Mesenchymal stem cell (in vitro differentiated cells and primary cell): ENCODE measurements at regions not wholly inside any gene's neighbourhood (a gene's known extent, or its start where the extent isn't known, plus 50 kb on each side); places are given as distances from the start of the nearest gene placed in this dataset.
A peak's percentile ranks its signal among the peaks of the same experiment; 100 is the strongest.

Experiments
- DNase-seq: peaks from one replicate; pipeline ENCODE4 v3.0.0-alpha.2; 2013
- H2AFZ ChIP-seq: one replicate; pipeline ENCODE4 v1.6.1; 2013; ENCODE audit warnings: low read depth, mild to moderate bottlenecking, control low read depth, inconsistent platforms, low read length, moderate library complexity
- H2AK5ac ChIP-seq: 2 replicates; pipeline ENCODE4 v1.6.1; 2013; ENCODE audit warnings: low read length, moderate library complexity, mild to moderate bottlenecking, inconsistent platforms; ENCODE audit not compliant: severe bottlenecking
- H2BK120ac ChIP-seq: one replicate; pipeline ENCODE4 v1.6.1; 2013; ENCODE audit warnings: low read depth, mild to moderate bottlenecking, inconsistent platforms, low read length, moderate library complexity
- H2BK12ac ChIP-seq, 2 experiments: one replicate each; pipeline ENCODE4 v1.6.1; 2013; ENCODE audit warnings: inconsistent platforms in 2 of 2, low read length in 2 of 2, mild to moderate bottlenecking in 2 of 2, moderate library complexity in 2 of 2, control low read depth in 1 of 2
- H2BK15ac ChIP-seq: one replicate; pipeline ENCODE4 v1.6.1; 2013; ENCODE audit warnings: mild to moderate bottlenecking, low read depth, inconsistent platforms; ENCODE audit not compliant: poor library complexity, severe bottlenecking
- H2BK5ac ChIP-seq: 2 replicates; pipeline ENCODE4 v1.6.1; 2013; ENCODE audit warnings: low read depth, mild to moderate bottlenecking, low read length, control low read depth, inconsistent platforms; ENCODE audit not compliant: poor library complexity, severe bottlenecking
- H3K14ac ChIP-seq, 2 experiments: one replicate each; pipeline ENCODE4 v1.6.1; 2013; ENCODE audit warnings: inconsistent platforms in 2 of 2, low read length in 2 of 2, control low read depth in 1 of 2, mild to moderate bottlenecking in 1 of 2, moderate library complexity in 1 of 2
- H3K18ac ChIP-seq, 2 experiments: one replicate each; pipeline ENCODE4 v1.6.1; 2013; ENCODE audit warnings: inconsistent platforms in 2 of 2, low read length in 2 of 2, control low read depth in 1 of 2, low read depth in 1 of 2, mild to moderate bottlenecking in 1 of 2
- H3K23ac ChIP-seq, 2 experiments: one replicate each; pipeline ENCODE4 v1.6.1; 2013; ENCODE audit warnings: inconsistent platforms in 2 of 2, low read length in 2 of 2, mild to moderate bottlenecking in 2 of 2, moderate library complexity in 2 of 2, control low read depth in 1 of 2
- H3K27ac ChIP-seq: 2 replicates; pipeline ENCODE4 v1.5.1; 2013; ENCODE audit warnings: mild to moderate bottlenecking, moderate library complexity, low read length, control low read depth, inconsistent platforms; ENCODE audit not compliant: poor library complexity, severe bottlenecking
- H3K27me3 ChIP-seq, 2 experiments: 2 replicates each; pipeline versions ENCODE4 v1.6.1 to v1.7.0; 2013; ENCODE audit warnings: low read length in 2 of 2, mild to moderate bottlenecking in 2 of 2, moderate library complexity in 2 of 2, control low read depth in 1 of 2, inconsistent platforms in 1 of 2; ENCODE audit not compliant: control insufficient read depth in 1 of 2, insufficient read depth in 1 of 2
- H3K36me3 ChIP-seq, 2 experiments: 2 replicates each; pipeline versions ENCODE4 v1.6.1 to v1.7.0; 2013; ENCODE audit warnings: low read length in 2 of 2, control low read depth in 1 of 2, inconsistent platforms in 1 of 2, low read depth in 1 of 2, mild to moderate bottlenecking in 1 of 2; ENCODE audit not compliant: insufficient read depth in 2 of 2, control insufficient read depth in 1 of 2
- H3K4ac ChIP-seq, 2 experiments: one replicate each; pipeline ENCODE4 v1.6.1; 2013; ENCODE audit warnings: inconsistent platforms in 2 of 2, low read length in 2 of 2, mild to moderate bottlenecking in 2 of 2, moderate library complexity in 2 of 2, control low read depth in 1 of 2, low read depth in 1 of 2
- H3K4me1 ChIP-seq: 2 replicates; pipeline ENCODE4 v1.6.1; 2013; ENCODE audit warnings: low read depth, low read length, control low read depth; ENCODE audit not compliant: control insufficient read depth, insufficient read depth
- H3K4me2 ChIP-seq: 2 replicates; pipeline ENCODE4 v1.6.1; 2013; ENCODE audit warnings: low read length, mild to moderate bottlenecking, inconsistent platforms; ENCODE audit not compliant: poor library complexity, severe bottlenecking
- H3K4me3 ChIP-seq, 2 experiments: 2 replicates each; pipeline versions ENCODE4 v1.5.1 to v1.7.0; 2013; ENCODE audit warnings: low read length in 2 of 2, mild to moderate bottlenecking in 2 of 2, control low read depth in 1 of 2, low read depth in 1 of 2; ENCODE audit not compliant: insufficient read depth in 1 of 2
- H3K79me1 ChIP-seq: replicated peaks from 2 replicates; pipeline ENCODE4 v1.6.1; 2013; ENCODE audit warnings: mild to moderate bottlenecking, control low read depth, low read length, inconsistent platforms; ENCODE audit not compliant: poor library complexity, severe bottlenecking
- H3K9ac ChIP-seq: 2 replicates; pipeline ENCODE4 v1.7.0; 2013; ENCODE audit warnings: mild to moderate bottlenecking, low read length, moderate library complexity
- H3K9me3 ChIP-seq: 2 replicates; pipeline ENCODE4 v1.7.0; 2013; ENCODE audit warnings: mild to moderate bottlenecking, low read length; ENCODE audit not compliant: control insufficient read depth
- H4K8ac ChIP-seq: one replicate; pipeline ENCODE4 v1.6.1; 2013; ENCODE audit warnings: inconsistent platforms, mild to moderate bottlenecking, low read length, moderate library complexity
- H4K91ac ChIP-seq: one replicate; pipeline ENCODE4 v1.6.1; 2013; ENCODE audit warnings: mild to moderate bottlenecking, low read length, inconsistent platforms
- WGBS: methylation state at CpG from one replicate; pipeline ENCODE4 v1.1.7; 2013; ENCODE audit warnings: mixed read lengths; 5-methylcytosine and 5-hydroxymethylcytosine counted together

GRCh38 chr10:4533621-4534020 is 292.4 kb upstream of the AKR1E2 start:
- peak overlapping the region; percentile 95 for H3K9ac ChIP-seq
- H2BK5ac ChIP-seq = no peak overlapping the region
- no peak overlapping the region for H2AFZ ChIP-seq
- H3K14ac ChIP-seq = no peak overlapping the region
- no peaks in the 10 kb centered on the region for H3K79me1 ChIP-seq
- no peak overlapping the region for H3K23ac ChIP-seq
- no peaks in the 10 kb centered on the region for H3K9me3 ChIP-seq
- H4K91ac ChIP-seq = no peak overlapping the region
- no peak overlapping the region for H2BK15ac ChIP-seq
- no peak overlapping the region for H2BK12ac ChIP-seq
- H3K27ac ChIP-seq = no peak overlapping the region
- H3K4me2 ChIP-seq = no peak overlapping the region
- H2BK120ac ChIP-seq = no peak overlapping the region
- H3K4me3 ChIP-seq = no peak overlapping the region
- no peak overlapping the region for H3K18ac ChIP-seq
- no peaks in the 10 kb centered on the region for H3K36me3 ChIP-seq
- no peak overlapping the region for H2AK5ac ChIP-seq
- no peak overlapping the region for H3K4ac ChIP-seq
- WGBS = 94% methylated on average over 5 of the region's 6 CpGs
- no peak overlapping the region for H4K8ac ChIP-seq
- H3K4me1 ChIP-seq = no peaks in the 10 kb centered on the region
- no peaks in the 10 kb centered on the region for H3K27me3 ChIP-seq
- DNase-seq = no peak

- Histone ChIP-seq H2AK5ac (no peak overlapping the region), H3K23ac (no peak overlapping the region), H3K36me3 (no peaks in the 10 kb centered on the region), H3K79me1 (no peaks in the 10 kb centered on the region), H3K9ac (peak overlapping the region; percentile 95), H2BK15ac (no peak overlapping the region), H3K4me2 (no peak overlapping the region), H3K4me1 (no peaks in the 10 kb centered on the region), H3K4me3 (no peak overlapping the region), H3K18ac (no peak overlapping the region), H4K8ac (no peak overlapping the region), H2BK5ac (no peak overlapping the region), H3K27me3 (no peaks in the 10 kb centered on the region), H2BK120ac (no peak overlapping the region), H3K14ac (no peak overlapping the region), H3K27ac (no peak overlapping the region), H3K9me3 (no peaks in the 10 kb centered on the region), H4K91ac (no peak overlapping the region), H2BK12ac (no peak overlapping the region), H2AFZ (no peak overlapping the region), H3K4ac (no peak overlapping the region)
- WGBS = no CpG with 5 or more reads among the region's 1 CpG
- DNase-seq = no peak
Observed at GRCh38 chr10:4532976-4533375, 293.0 kb upstream of the AKR1E2 start.

- Histone ChIP-seq H3K9me3 (no peaks in the 10 kb centered on the region), H3K18ac (no peak overlapping the region), H3K4me3 (no peak overlapping the region), H4K8ac (no peak overlapping the region), H2BK15ac (no peak overlapping the region), H3K4me1 (no peaks in the 10 kb centered on the region), H3K36me3 (no peaks in the 10 kb centered on the region), H3K14ac (no peak overlapping the region), H3K79me1 (no peaks in the 10 kb centered on the region), H2BK5ac (no peak overlapping the region), H4K91ac (no peak overlapping the region), H2BK120ac (no peak overlapping the region), H3K27me3 (no peaks in the 10 kb centered on the region), H2BK12ac (no peak overlapping the region), H3K4me2 (no peak overlapping the region), H3K23ac (no peak overlapping the region), H2AFZ (no peak overlapping the region), H3K9ac (peak overlapping the region; percentile 95), H3K4ac (no peak overlapping the region), H3K27ac (no peak overlapping the region), H2AK5ac (no peak overlapping the region)
- DNase-seq = no peak
- WGBS = no CpG with 5 or more reads among the region's 3 CpGs
Observed at GRCh38 chr10:4532467-4532866, 293.5 kb upstream of the AKR1E2 start.

DNA sequence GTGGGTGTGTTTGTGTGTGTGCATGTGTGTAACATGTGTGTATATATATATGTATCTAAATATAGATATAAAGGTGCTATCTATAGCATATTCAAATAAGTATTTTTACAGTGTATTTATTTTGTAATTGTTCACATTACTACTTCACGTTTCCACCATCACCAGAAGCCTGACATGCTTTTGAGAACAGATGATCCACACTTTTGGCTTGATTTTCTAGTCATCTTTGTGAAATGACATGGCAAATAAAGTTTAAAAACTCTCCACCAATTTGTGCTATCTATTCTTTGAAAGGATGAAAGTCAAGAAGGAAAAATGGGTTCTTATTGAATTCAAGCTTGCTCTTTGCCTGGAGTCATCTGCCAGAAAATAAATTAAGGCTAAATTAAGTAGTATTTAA is 294.0 kb upstream of the AKR1E2 start:
- no peaks in the 10 kb centered on the region for H3K4me1 ChIP-seq
- no peak overlapping the region for H3K14ac ChIP-seq
- H2BK12ac ChIP-seq = no peak overlapping the region
- no peak overlapping the region for H3K23ac ChIP-seq
- no CpG with 5 or more reads among the region's 1 CpG for WGBS
- no peak overlapping the region for H3K18ac ChIP-seq
- DNase-seq = no peak
- H3K4ac ChIP-seq = no peak overlapping the region
- H2BK15ac ChIP-seq = no peak overlapping the region
- no peak overlapping the region for H4K8ac ChIP-seq
- H4K91ac ChIP-seq = no peak overlapping the region
- H2AK5ac ChIP-seq = no peak overlapping the region
- H3K27ac ChIP-seq = no peak overlapping the region
- H2BK120ac ChIP-seq = no peak overlapping the region
- no peaks in the 10 kb centered on the region for H3K36me3 ChIP-seq
- H2AFZ ChIP-seq = no peak overlapping the region
- no peaks in the 10 kb centered on the region for H3K79me1 ChIP-seq
- H3K9me3 ChIP-seq = no peaks in the 10 kb centered on the region
- no peak overlapping the region for H3K4me3 ChIP-seq
- H2BK5ac ChIP-seq = no peak overlapping the region
- no peak overlapping the region for H3K4me2 ChIP-seq
- peak overlapping the region; percentile 95 for H3K9ac ChIP-seq
- H3K27me3 ChIP-seq = no peaks in the 10 kb centered on the region
